ENCODE measurements at regions not wholly inside any gene's neighbourhood (a gene's known extent, or its start where the extent isn't known, plus 50 kb on each side); places are given as distances from the start of the nearest gene placed in this dataset.

DNA sequence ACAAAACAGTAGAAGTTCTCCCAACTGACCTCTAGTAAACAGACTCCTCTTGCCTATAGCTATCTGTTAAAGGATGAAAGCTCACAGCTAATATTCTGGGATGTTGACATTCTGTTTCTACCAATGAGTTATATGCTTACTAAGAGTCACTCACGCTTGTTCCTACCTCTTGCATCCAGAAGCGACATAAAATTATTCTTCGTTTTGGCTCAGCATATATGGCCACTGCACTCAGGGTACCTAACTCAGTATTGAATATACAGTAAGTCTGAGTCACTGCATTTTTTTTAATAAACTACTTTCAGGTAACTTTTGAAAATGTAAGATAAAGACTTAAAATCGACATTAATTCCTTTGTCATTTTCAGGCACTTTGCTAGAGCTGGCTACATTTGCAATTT, 214.4 kb upstream of the STXBP5 start:
- TF ChIP-seq, protein P1, sequence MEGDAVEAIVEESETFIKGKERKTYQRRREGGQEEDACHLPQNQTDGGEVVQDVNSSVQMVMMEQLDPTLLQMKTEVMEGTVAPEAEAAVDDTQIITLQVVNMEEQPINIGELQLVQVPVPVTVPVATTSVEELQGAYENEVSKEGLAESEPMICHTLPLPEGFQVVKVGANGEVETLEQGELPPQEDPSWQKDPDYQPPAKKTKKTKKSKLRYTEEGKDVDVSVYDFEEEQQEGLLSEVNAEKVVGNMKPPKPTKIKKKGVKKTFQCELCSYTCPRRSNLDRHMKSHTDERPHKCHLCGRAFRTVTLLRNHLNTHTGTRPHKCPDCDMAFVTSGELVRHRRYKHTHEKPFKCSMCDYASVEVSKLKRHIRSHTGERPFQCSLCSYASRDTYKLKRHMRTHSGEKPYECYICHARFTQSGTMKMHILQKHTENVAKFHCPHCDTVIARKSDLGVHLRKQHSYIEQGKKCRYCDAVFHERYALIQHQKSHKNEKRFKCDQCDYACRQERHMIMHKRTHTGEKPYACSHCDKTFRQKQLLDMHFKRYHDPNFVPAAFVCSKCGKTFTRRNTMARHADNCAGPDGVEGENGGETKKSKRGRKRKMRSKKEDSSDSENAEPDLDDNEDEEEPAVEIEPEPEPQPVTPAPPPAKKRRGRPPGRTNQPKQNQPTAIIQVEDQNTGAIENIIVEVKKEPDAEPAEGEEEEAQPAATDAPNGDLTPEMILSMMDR (IDR thresholded peaks at IDR 0.05; ENCODE audit: insufficient read depth, low read length), result no peak
- TF ChIP-seq POLR2AphosphoS5 (IDR thresholded peaks at IDR 0.05; ENCODE audit: low read depth) (no peak), SPI1 (IDR thresholded peaks at IDR 0.05; ENCODE audit: borderline replicate concordance, low read depth) (no peak)
